ENCODE measurements at regions not wholly inside any gene's neighbourhood (a gene's known extent, or its start where the extent isn't known, plus 50 kb on each side); places are given as distances from the start of the nearest gene placed in this dataset.

DNA sequence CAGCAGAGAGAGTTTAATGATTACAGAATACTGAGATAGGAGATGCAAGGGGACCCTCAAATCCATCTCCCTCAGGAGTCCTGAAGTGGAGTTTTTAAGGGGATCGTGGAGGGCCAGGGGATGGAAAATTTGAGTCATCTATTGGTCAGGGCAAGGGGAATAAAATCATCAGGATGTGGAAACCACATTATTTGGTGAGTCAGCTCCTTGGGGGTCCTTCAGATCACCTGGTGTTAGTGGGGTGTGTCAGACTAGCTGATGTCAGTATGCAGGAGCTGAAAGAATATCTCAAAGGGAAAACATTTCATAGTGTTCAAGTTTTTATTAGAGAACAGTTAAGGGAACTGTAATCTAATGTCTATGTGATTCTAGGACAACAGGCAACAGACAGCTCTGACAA, 183.0 kb upstream of the FTMT start:
- Histone ChIP-seq H3K4me3 (no peak overlapping the region), H3K27ac (no peak overlapping the region), H3K4me1 (no peaks in the 10 kb centered on the region), H3K27me3 (no peaks in the 10 kb centered on the region), H3K9me3 (replicated peaks) (no peaks in the 10 kb centered on the region), H3K36me3 (no peaks in the 10 kb centered on the region)
- DNase-seq = no peak

DNA sequence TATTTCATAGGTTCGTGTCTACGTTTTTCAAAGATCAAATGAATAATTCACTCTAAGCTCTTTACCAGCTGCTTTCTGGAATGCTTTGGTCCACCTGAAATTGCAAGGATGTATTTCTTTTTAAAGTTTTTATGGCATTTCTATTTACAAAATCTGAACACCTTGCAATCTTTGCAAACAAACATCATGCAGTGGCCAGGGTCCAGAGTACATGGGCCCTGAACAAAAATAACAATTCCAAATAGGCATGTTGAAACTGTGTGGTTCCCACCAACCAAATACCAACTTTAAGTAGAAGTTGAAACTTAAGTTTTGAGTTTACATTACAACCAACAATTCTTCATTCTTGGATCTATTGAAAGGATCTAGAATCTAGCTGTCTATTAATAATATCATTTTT, 180.1 kb upstream of the FTMT start:
- DNase-seq = no peak
- Histone ChIP-seq H3K27me3 (no peaks in the 10 kb centered on the region), H3K27ac (no peak overlapping the region), H3K36me3 (no peaks in the 10 kb centered on the region), H3K4me3 (no peak overlapping the region), H3K4me1 (no peaks in the 10 kb centered on the region), H3K9me3 (replicated peaks) (no peaks in the 10 kb centered on the region)

DNA sequence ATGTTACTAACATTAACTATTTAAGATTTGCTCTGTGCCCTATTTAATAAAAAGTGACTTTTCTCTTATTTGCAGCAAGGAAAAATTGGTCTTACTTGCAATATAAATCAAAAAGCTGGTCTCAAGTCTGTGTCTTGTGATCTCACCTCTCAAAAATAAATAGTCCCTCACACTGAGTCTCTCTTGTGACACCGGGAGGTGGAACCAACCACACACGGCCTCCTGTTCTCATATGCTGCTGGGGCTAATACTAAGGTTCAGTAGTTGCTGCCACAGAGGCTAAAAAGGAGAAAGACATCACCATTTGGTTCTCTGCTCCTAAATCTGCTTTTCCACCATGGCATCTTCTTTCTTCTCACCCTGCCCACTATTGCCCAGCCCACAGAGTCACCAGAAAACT, 175.8 kb upstream of the FTMT start:
- Histone ChIP-seq H3K4me3 (no peak overlapping the region), H3K27ac (no peak overlapping the region), H3K27me3 (no peaks in the 10 kb centered on the region), H3K36me3 (no peaks in the 10 kb centered on the region), H3K9me3 (replicated peaks) (no peaks in the 10 kb centered on the region), H3K4me1 (no peaks in the 10 kb centered on the region)
- no peak for DNase-seq

DNA sequence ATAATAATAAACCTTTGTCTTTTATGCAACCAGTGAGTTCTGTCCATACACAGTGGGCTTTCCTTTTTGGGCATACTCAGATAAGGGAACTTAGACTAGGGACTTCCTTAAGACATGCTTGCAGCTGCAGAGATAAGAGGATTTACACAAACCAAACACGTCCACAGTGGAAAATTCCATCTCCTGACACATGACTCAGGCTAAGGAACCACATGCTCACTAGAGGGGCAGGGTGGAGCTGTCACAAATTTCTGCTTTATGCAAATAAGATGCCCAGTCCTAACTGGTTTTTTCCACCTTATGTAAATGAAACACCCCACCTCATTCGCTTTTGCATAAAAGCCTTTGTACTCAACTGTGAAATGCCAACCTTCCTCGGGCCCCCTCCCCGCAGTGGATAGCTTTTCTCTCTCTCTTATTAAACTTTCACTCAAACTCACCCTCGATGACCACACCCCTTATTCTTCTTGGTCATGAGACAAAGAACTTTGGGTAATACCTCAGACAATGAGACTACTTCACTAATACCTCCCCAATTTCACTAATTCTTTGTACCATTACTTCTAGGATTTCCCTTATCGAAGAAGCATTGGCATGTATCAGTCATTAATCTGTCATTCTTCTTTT, 170.3 kb upstream of the FTMT start:
- no peaks in the 10 kb centered on the region for H3K9me3 ChIP-seq (replicated peaks)
- no peak overlapping the region for H3K4me3 ChIP-seq
- H3K27ac ChIP-seq = no peak overlapping the region
- no peaks in the 10 kb centered on the region for H3K36me3 ChIP-seq
- DNase-seq = no peak
- no peaks in the 10 kb centered on the region for H3K27me3 ChIP-seq
- H3K4me1 ChIP-seq = no peaks in the 10 kb centered on the region

DNA sequence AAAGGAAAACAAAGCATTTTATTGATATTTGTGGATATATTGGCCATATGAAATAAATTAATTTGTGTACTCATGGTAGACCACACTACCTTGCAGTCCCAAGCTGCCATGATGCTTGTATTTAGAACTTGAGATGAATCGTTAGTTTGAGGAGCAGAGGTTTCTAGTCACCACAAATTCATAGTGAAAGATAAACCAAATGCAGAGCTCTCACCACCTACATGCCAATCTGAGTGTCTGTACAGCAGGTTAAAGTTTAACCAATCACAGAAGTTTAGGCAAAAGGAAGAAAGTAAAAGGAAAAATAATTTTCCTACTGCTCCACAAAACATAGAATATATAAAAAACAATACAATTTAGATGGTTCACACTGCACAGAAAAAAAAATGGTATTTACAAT, 163.6 kb upstream of the FTMT start:
- H3K27me3 ChIP-seq = no peaks in the 10 kb centered on the region; the same call in 1 of the 2 replicates
- H3K9me3 ChIP-seq (replicated peaks) = no peaks in the 10 kb centered on the region
- no peak overlapping the region for H3K4me3 ChIP-seq
- no peaks in the 10 kb centered on the region for H3K4me1 ChIP-seq
- no peak for DNase-seq
- H3K27ac ChIP-seq = no peak overlapping the region
- no peaks in the 10 kb centered on the region for H3K36me3 ChIP-seq

DNA sequence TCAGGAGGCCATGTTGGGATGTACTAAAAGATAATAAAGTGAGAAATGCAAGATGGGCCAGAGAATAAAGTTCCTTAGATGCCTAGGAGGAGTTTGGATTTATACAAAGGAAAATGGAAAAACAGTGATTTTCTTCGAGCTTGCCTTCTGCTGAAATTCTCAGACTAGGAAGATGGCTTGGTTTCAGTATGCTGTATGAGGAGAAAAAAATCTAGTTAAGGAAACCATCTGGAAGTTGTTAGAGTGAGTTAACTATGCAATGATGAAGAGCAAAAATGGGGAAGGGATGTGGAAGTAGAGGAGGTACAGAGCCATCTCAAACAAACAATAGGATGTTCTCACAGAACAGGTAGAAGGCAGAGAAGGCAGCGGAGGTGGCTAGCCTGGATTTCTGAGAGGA, 162.9 kb upstream of the FTMT start:
- no peaks in the 10 kb centered on the region for H3K36me3 ChIP-seq
- H3K4me1 ChIP-seq = no peaks in the 10 kb centered on the region
- H3K27ac ChIP-seq = no peak overlapping the region
- DNase-seq = no peak
- no peaks in the 10 kb centered on the region; the same call in 1 of the 2 replicates for H3K27me3 ChIP-seq
- no peak overlapping the region for H3K4me3 ChIP-seq
- H3K9me3 ChIP-seq (replicated peaks) = no peaks in the 10 kb centered on the region

DNA sequence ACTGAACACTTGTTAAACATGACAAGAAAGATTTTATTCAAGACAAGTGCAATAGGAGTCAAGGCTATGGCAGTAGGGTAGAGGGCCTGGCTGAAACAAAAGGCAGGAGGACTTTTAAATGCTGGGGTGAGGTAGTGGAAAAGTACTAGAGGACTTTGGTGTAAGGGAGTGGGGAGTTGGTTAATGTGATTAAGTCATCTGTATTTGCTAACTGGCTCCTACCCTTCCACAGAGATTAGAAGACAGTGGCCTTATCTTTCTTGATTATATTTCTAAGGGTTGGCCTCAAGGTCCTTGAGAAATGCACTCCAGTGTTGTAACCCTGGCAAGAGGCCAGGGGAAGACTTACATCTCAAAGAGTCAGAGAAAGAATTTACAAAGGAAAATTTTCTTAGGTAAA, 160.2 kb upstream of the FTMT start:
- Histone ChIP-seq H3K4me1 (no peaks in the 10 kb centered on the region), H3K27me3 (no peaks in the 10 kb centered on the region; the same call in 1 of the 2 replicates), H3K36me3 (no peaks in the 10 kb centered on the region), H3K4me3 (no peak overlapping the region), H3K27ac (no peak overlapping the region), H3K9me3 (replicated peaks) (no peaks in the 10 kb centered on the region)
- DNase-seq = no peak

DNA sequence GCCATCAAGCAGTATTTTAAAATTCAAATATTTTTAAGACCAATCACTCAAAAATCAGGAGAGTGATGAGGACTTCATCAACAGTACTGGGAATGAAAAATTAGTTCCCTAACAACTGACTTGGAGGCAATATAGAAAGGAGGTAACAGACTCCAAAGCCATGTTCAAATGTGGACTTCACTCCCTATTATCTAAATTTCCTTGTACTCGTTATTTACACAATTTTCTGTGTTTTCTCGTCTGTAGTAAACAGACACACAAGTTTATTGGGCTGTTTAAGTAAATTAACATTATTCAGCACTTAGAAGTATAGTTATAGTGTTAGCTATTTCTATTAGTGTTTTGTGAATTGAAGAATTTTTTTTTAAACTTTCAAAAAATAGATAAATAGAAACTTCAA, 159.5 kb upstream of the FTMT start:
- no peak overlapping the region for H3K27ac ChIP-seq
- H3K4me1 ChIP-seq = no peaks in the 10 kb centered on the region
- no peak for DNase-seq
- H3K9me3 ChIP-seq (replicated peaks) = no peaks in the 10 kb centered on the region
- no peak overlapping the region for H3K4me3 ChIP-seq
- no peaks in the 10 kb centered on the region; the same call in 1 of the 2 replicates for H3K27me3 ChIP-seq
- H3K36me3 ChIP-seq = no peaks in the 10 kb centered on the region

DNA sequence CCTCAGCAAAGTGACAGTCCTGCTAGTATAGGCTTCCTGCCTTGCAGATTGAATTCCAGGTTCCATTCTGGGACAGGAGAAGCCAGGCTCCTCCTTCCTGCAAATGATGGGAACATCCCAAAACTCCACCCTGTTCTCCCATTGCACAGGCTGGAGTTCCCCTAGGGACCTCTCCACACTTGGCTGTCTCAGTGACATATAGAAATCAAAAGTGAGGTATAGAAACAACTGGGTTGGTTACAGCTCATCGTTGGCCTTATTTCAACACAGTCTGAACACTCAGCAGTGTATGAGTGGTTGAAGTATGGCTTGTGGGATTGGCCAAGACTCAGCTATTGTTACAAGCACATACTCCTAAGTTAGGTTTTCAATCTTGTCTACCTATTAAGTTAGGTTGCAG, 157.8 kb upstream of the FTMT start:
- Histone ChIP-seq H3K27ac (no peak overlapping the region), H3K36me3 (no peaks in the 10 kb centered on the region), H3K9me3 (replicated peaks) (no peaks in the 10 kb centered on the region), H3K27me3 (no peaks in the 10 kb centered on the region; the same call in 1 of the 2 replicates), H3K4me1 (no peaks in the 10 kb centered on the region), H3K4me3 (no peak overlapping the region)
- DNase-seq = peak in 1 of 2 experiments; percentile 11

DNA sequence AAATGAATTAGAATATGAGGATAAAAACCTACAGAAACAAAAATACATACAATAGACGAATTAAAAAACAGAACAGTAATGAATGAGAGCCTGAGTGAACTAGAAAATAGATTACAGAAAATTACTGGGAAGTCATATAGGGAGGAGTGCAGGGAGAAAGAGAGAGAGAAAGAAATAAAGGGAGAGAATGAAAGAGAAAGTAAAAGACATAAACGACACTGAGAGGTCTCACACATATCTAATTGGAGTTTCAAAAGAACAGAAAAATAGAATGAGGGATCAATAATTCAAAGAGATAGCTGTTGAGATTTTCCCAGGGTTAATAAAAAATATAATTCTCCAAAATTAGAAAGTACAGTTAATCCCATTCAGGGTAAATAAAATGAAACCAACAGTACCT, 156.4 kb upstream of the FTMT start:
- no peak overlapping the region for H3K4me3 ChIP-seq
- no peaks in the 10 kb centered on the region for H3K36me3 ChIP-seq
- no peak for DNase-seq
- H3K27ac ChIP-seq = no peak overlapping the region
- H3K9me3 ChIP-seq (replicated peaks) = no peaks in the 10 kb centered on the region
- no peaks in the 10 kb centered on the region for H3K4me1 ChIP-seq
- no peaks in the 10 kb centered on the region; the same call in 1 of the 2 replicates for H3K27me3 ChIP-seq

DNA sequence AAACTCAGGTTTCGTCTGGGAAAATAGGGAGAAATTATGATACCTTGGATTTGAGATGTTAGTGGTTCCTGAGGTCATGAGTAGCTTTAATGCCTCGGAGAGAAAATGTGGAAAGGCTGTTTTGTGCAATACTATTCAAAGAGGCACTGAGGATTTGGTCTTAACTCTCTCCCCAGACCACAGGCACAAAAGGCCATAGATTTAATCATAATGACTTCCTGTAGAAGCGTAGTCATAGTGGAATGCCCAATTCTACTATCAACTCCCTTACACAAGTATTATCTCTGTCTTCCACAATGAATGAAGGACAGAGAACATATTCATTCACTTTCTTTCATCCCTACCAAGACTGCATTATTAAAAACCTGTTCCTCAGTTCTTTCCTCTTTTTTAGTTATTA, 153.0 kb upstream of the FTMT start:
- Histone ChIP-seq H3K36me3 (no peaks in the 10 kb centered on the region), H3K27me3 (no peaks in the 10 kb centered on the region)

DNA sequence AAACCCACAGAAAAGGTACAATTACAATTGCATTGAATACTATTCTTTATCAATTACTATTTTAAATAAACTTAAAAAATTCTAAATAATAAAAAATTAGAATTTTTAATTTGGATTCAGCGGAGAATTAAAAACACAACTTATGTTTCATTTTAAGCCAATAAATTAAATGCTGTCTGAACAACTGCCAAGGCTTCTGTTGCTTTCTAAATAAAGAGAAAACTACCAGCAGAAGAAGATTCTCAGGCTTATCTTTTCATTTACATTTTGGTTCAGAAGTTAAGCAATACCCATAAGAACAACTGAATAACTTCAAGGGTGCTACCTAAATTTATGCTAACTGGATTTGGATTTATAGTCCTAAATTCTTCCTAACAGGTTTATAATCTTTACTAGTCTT, 150.0 kb upstream of the FTMT start:
- Histone ChIP-seq H3K36me3 (no peaks in the 10 kb centered on the region), H3K9me3 (replicated peaks) (no peaks in the 10 kb centered on the region), H3K4me3 (no peak overlapping the region), H3K4me1 (no peaks in the 10 kb centered on the region), H3K27me3 (no peaks in the 10 kb centered on the region), H3K27ac (no peak overlapping the region)
- DNase-seq = no peak

More for the DNA sequence above, 153.0 kb upstream of the FTMT start:
- Histone ChIP-seq H3K4me1 (no peaks in the 10 kb centered on the region), H3K9me3 (replicated peaks) (no peaks in the 10 kb centered on the region), H3K4me3 (no peak overlapping the region), H3K27ac (no peak overlapping the region)
- no peak for DNase-seq

DNA sequence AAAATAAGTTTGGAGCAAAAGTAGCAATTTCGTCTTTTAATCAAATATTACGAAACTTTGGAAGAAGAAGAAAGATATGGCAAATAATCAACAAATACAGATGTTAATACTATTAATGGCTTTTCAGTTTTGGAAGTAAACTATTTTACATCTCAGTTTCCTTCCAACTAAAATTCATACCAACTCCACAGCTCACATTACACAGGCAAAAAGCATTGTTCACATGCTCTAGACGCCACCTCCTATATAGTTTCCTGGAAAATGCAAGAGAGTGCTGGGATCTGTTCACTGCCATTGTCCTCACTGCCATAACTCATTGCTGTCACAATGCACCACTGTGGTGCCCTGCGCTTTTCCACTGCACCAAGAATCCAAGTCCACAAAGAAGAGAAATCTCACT, 149.0 kb upstream of the FTMT start:
- Histone ChIP-seq H3K4me3 (no peak overlapping the region), H3K4me1 (no peaks in the 10 kb centered on the region), H3K36me3 (no peaks in the 10 kb centered on the region), H3K27me3 (no peaks in the 10 kb centered on the region), H3K27ac (no peak overlapping the region), H3K9me3 (replicated peaks) (no peaks in the 10 kb centered on the region)
- DNase-seq = no peak

DNA sequence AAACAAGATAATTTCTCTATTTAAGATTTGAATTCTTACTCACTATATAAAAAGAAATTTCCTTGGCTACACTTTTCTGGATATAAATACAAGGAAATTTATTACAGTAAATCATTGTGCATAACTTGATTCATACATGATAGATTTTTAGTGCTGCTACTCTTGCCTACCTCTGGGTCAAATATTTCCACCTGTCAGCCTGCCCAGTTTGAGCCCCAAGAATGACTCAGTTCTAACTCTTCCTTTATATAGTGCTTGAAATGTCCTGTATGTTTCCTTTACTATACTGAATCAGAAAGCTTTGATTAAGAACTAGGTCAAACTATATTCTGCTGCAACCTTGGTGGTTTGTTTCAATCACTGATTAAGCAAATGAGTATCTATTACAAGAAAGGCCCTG, 147.4 kb upstream of the FTMT start:
- DNase-seq = no peak
- Histone ChIP-seq H3K27me3 (no peaks in the 10 kb centered on the region), H3K27ac (no peak overlapping the region), H3K9me3 (replicated peaks) (no peaks in the 10 kb centered on the region), H3K36me3 (no peaks in the 10 kb centered on the region), H3K4me1 (no peaks in the 10 kb centered on the region), H3K4me3 (no peak overlapping the region)

DNA sequence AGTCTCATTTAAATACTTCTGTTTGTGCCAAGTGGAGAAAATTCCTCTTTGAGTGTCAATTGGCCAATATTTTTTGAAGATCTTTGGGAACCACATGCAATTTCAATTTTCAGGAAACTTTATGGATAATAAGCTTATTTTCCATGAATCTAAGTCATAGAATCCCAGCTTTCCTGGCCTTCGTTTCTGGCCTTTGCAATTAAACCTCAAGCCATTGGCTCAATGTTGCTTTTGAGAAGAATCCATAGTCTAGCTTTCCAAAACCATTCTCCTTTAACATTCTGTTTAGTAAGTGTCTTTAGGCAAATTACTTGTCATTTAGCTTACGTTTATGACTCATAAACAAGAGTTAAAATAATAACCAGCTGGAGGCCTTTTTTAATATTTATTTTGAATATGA, 145.0 kb upstream of the FTMT start:
- Histone ChIP-seq H3K27ac (no peak overlapping the region), H3K4me3 (no peak overlapping the region), H3K4me1 (no peaks in the 10 kb centered on the region), H3K27me3 (no peaks in the 10 kb centered on the region), H3K36me3 (no peaks in the 10 kb centered on the region), H3K9me3 (replicated peaks) (no peaks in the 10 kb centered on the region)
- DNase-seq = no peak

DNA sequence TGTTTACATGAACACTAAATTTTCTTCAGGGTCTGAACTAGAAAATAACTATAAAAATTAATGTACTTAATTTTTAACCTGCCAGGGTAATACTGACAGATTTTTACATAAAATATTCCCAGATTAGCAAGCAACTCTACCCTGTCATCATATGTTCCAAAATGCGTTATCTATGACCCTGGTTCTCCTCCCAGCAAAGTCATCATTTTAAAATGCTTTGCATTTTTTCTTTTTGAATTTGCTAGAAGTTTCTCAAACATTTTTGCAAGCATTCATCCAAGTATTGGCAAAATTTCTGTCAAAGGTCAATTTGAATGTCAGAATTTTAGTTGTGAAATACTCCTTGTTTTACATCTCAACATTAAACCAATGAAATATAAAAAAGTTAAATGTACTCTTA, 144.5 kb upstream of the FTMT start:
- H3K4me1 ChIP-seq = no peaks in the 10 kb centered on the region
- no peak overlapping the region for H3K27ac ChIP-seq
- no peak overlapping the region for H3K4me3 ChIP-seq
- H3K9me3 ChIP-seq (replicated peaks) = no peaks in the 10 kb centered on the region
- no peaks in the 10 kb centered on the region for H3K27me3 ChIP-seq
- H3K36me3 ChIP-seq = no peaks in the 10 kb centered on the region
- DNase-seq = no peak

All from SJCRH30 (cell line).